NT2/D1 (cell line): ENCODE measurements at regions not wholly inside any gene's neighbourhood (a gene's known extent, or its start where the extent isn't known, plus 50 kb on each side); places are given as distances from the start of the nearest gene placed in this dataset.

ENCODE experiments used
- SUZ12 ChIP-seq: IDR thresholded peaks from 2 replicates; pipeline ENCODE4 v1.6.1; 2011; ENCODE audit not compliant: insufficient read length, insufficient read depth; ENCODE audit errors: extremely low read depth
- YY1 ChIP-seq: IDR thresholded peaks from 2 replicates; pipeline ENCODE4 v1.6.1; 2011; ENCODE audit not compliant: insufficient read length, insufficient read depth
- ZNF274 ChIP-seq: IDR thresholded peaks from 2 replicates; pipeline ENCODE4 v1.6.1; 2011; ENCODE audit warnings: mild to moderate bottlenecking, low read depth, low read length

DNA sequence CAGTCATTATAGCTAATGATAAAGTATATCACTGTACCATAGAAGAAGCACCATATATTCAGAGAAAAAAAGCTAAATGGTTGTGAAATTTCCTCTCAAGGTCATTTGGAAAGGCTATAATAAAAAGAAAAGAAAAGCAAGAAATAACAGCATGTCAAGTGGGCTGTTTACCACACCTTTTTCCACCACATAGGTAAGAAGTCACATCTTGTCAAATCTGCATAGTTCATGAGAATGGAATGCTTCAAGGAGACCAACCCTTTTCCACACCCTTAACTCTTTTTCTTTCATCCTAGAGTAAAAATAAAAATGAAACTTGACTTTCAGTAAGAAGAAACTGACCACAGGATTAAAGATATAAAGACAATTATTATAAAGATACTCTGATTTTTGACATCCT lies 91.2 kb downstream of the ATP6V1G3 start:
- TF ChIP-seq ZNF274, result no peak
- no peak for TF ChIP-seq YY1
- TF ChIP-seq SUZ12, result no peak
